ENCODE measurements at regions not wholly inside any gene's neighbourhood (a gene's known extent, or its start where the extent isn't known, plus 50 kb on each side); places are given as distances from the start of the nearest gene placed in this dataset.

DNA sequence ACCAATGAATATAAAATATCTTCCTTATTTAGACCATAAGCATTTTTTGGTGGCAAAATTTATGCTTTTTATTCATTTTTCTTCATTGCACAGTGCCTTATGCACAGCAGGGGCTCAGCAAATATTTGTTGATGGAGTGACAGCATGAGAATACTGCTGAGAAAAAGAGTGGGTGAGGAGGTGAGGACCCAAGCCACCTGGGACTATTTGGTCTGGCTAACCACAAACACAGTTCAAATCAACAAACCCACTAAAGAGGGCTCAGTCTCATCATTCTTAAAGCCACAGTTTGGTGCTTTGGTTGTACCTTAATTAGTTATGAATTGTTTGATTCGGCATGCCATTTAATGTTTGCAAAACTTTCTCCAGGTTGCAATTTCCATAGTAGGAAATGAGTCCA lies 183.5 kb upstream of the ZNF521 start:
- H4K20me1 ChIP-seq (ENCODE audit: control insufficient read depth, extremely low read depth, insufficient read depth, low read length): no peaks in the 10 kb centered on the region
- H3K9me3 ChIP-seq (ENCODE audit: control insufficient read depth, low read depth, low read length): peaks cover 3% of the 10 kb centered on the region
- no peaks in the 10 kb centered on the region for H3K9me1 ChIP-seq (ENCODE audit: control insufficient read depth, extremely low read depth, insufficient read depth, low read length)
- no peaks in the 10 kb centered on the region for H3K4me1 ChIP-seq (ENCODE audit: control insufficient read depth, extremely low read depth, insufficient read depth, low read length)
- no peak for FAIRE-seq
- no peak for TF ChIP-seq EZH2 (IDR thresholded peaks at IDR 0.05; ENCODE audit: low read length)
- TF ChIP-seq, protein P1, sequence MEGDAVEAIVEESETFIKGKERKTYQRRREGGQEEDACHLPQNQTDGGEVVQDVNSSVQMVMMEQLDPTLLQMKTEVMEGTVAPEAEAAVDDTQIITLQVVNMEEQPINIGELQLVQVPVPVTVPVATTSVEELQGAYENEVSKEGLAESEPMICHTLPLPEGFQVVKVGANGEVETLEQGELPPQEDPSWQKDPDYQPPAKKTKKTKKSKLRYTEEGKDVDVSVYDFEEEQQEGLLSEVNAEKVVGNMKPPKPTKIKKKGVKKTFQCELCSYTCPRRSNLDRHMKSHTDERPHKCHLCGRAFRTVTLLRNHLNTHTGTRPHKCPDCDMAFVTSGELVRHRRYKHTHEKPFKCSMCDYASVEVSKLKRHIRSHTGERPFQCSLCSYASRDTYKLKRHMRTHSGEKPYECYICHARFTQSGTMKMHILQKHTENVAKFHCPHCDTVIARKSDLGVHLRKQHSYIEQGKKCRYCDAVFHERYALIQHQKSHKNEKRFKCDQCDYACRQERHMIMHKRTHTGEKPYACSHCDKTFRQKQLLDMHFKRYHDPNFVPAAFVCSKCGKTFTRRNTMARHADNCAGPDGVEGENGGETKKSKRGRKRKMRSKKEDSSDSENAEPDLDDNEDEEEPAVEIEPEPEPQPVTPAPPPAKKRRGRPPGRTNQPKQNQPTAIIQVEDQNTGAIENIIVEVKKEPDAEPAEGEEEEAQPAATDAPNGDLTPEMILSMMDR (optimal IDR thresholded peaks at IDR 0.05 in 1 of 3, IDR thresholded peaks at IDR 0.05 in 1 of 3, conservative IDR thresholded peaks at IDR 0.05 in 1 of 3; ENCODE audit: extremely low read depth in 1 of 3, insufficient read depth in 2 of 3, low read length in 3 of 3): no peak
- DNase-seq (ENCODE audit: low read depth, low spot score): no peak
- H3K27ac ChIP-seq (ENCODE audit: control insufficient read depth, insufficient read depth, low read length): no peak overlapping the region
- no peak overlapping the region for H2AFZ ChIP-seq (ENCODE audit: control insufficient read depth, low read length)
- no peak overlapping the region for H3K9ac ChIP-seq (ENCODE audit: control insufficient read depth, extremely low read depth, insufficient read depth, low read length)
- no peak overlapping the region for H3K4me3 ChIP-seq (ENCODE audit: control insufficient read depth in 2 of 3, extremely low read depth in 1 of 3, insufficient read depth in 2 of 3, low read depth in 1 of 3, low read length in 3 of 3)
- H3K36me3 ChIP-seq (ENCODE audit: control insufficient read depth in 2 of 2, extremely low read depth in 1 of 2, insufficient read depth in 2 of 2, low read length in 2 of 2): no peaks in the 10 kb centered on the region
- H3K27me3 ChIP-seq (ENCODE audit: control insufficient read depth, extremely low read depth, insufficient read depth, low read length): no peaks in the 10 kb centered on the region
- no peak overlapping the region for H3K4me2 ChIP-seq (ENCODE audit: control insufficient read depth, extremely low read depth, insufficient read depth, low read depth, low read length)
- dilution Hi-C loops (cut with MboI; ENCODE audit: extremely low pct_ligation_motif_present, low sequenced_read_pairs): no loop called here
- H3K79me2 ChIP-seq (ENCODE audit: control insufficient read depth, insufficient read depth, low read length): no peaks in the 10 kb centered on the region

DNA sequence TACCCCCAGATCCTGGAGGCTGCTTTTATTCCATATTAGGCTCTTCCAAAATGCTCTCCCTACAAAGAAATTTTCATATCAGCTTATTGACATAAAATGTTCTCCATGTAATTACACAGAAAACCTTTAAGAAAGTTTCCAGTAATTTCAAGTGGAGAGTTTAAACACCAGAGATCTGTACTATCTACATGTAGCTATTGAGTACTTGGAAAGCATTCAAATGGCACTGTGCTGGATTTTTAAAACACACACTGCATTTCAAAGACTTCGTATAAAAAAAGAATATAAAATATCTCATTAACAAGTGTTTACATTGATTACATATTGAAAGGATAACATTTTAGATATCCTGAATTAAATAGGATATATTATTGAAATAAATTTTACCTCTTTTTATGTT lies 182.4 kb upstream of the ZNF521 start:
- Histone ChIP-seq H3K4me2 (ENCODE audit: control insufficient read depth, extremely low read depth, insufficient read depth, low read depth, low read length) (no peak overlapping the region), H3K9ac (ENCODE audit: control insufficient read depth, extremely low read depth, insufficient read depth, low read length) (no peak overlapping the region), H3K27ac (ENCODE audit: control insufficient read depth, insufficient read depth, low read length) (no peak overlapping the region), H4K20me1 (ENCODE audit: control insufficient read depth, extremely low read depth, insufficient read depth, low read length) (no peaks in the 10 kb centered on the region), H3K4me1 (ENCODE audit: control insufficient read depth, extremely low read depth, insufficient read depth, low read length) (no peaks in the 10 kb centered on the region), H3K36me3 (ENCODE audit: control insufficient read depth in 2 of 2, extremely low read depth in 1 of 2, insufficient read depth in 2 of 2, low read length in 2 of 2) (no peaks in the 10 kb centered on the region), H3K9me1 (ENCODE audit: control insufficient read depth, extremely low read depth, insufficient read depth, low read length) (no peaks in the 10 kb centered on the region), H3K4me3 (ENCODE audit: control insufficient read depth in 2 of 3, extremely low read depth in 1 of 3, insufficient read depth in 2 of 3, low read depth in 1 of 3, low read length in 3 of 3) (no peak overlapping the region), H3K79me2 (ENCODE audit: control insufficient read depth, insufficient read depth, low read length) (no peaks in the 10 kb centered on the region), H3K27me3 (ENCODE audit: control insufficient read depth, extremely low read depth, insufficient read depth, low read length) (no peaks in the 10 kb centered on the region), H2AFZ (ENCODE audit: control insufficient read depth, low read length) (no peak overlapping the region), H3K9me3 (ENCODE audit: control insufficient read depth, low read depth, low read length) (peaks cover 3% of the 10 kb centered on the region)
- dilution Hi-C loops (cut with MboI; ENCODE audit: extremely low pct_ligation_motif_present, low sequenced_read_pairs): no loop called here
- DNase-seq (ENCODE audit: low read depth, low spot score): no peak
- no peak for FAIRE-seq
- TF ChIP-seq, protein P1 (optimal IDR thresholded peaks at IDR 0.05 in 1 of 3, IDR thresholded peaks at IDR 0.05 in 1 of 3, conservative IDR thresholded peaks at IDR 0.05 in 1 of 3; ENCODE audit: extremely low read depth in 1 of 3, insufficient read depth in 2 of 3, low read length in 3 of 3): no peak
- TF ChIP-seq EZH2 (IDR thresholded peaks at IDR 0.05; ENCODE audit: low read length): no peak

Measured in keratinocyte (primary cell).